DMS53 treated with DMSO at 0.1 percent for 48 hours (cell line): ENCODE measurements at regions not wholly inside any gene's neighbourhood (a gene's known extent, or its start where the extent isn't known, plus 50 kb on each side); places are given as distances from the start of the nearest gene placed in this dataset.
"Not testable (repeated sequence)": the region's sequence is repeated elsewhere in the genome, so short reads cannot be mapped to it uniquely, and the experiment has no call there.

Source experiments
- DNase-seq: peaks from one replicate; lab custom pipeline; 2025; ENCODE audit not compliant: unreplicated experiment; lab: John Stamatoyannopoulos, UW

- no peak for DNase-seq
Measured at GRCh38 chr17:54466875-54467274, 433.8 kb upstream of the TOM1L1 start.

- no peak for DNase-seq
Measured at GRCh38 chr17:54482843-54483242, 417.8 kb upstream of the TOM1L1 start.

DNA sequence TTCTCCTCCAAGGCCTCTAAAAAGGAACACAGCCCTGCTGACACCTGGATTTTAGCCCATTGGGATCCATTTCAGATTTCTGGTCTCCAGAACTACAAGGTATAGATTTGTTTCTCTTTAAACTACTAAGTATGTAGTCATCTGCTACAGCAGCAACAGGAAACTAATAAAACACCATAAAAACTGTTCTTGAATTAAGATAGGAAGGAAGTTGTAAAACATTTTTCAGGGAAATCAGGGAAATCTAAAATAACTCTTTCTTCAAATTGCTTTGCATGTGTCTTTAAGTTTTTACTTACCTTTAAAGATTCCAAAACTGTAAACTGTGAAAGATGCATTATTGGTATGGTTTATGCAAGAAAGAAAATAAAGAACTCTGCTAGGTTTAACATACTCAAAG, 407.0 kb upstream of the TOM1L1 start:
- DNase-seq = no peak

DNA sequence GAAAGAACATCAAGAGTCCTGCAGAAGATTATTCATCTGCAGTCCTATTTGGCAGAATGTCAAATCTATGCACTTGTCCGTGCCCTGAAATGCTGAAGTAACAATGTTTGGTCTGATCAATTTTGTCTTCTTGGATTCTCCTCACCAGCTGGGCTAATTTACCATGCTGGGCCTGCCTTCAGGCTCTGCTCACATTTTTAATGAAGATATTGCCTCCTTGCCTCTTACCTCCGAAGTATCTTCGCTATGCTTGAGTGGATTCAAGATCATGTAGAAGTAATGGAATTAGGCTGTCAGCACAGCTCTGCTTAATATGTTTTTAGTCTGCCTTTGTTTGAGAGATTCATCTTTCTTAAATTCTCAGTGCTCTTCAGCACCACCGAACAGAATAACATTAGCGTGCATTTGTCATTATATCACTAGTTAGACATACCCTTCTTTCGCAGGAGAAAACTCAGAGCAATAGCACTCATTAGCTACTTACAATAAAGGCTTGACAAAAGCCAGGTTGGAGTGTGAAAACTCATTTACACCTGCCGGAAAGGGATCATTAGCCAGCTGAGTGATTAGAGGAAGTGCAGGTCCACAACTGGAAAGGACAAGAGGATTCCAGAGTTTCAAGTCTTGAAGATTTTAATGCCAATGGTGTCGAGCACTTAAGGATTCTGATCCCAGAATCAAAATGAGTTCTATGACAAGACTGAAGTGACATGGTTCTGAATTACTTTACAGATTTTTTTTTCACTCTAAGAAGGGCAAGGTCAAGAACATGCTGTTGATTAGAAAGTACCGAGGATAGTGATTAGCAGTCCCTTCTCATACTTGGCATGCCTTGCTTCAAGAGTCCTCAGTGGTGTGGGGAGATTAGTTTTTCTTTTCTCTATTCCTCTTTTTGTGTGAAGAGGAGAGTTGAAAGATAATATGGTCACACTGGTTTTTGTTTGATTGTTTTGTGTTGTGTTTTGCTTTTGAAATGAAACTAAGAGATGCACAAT, 405.6 kb upstream of the TOM1L1 start:
- DNase-seq = no peak

DNA sequence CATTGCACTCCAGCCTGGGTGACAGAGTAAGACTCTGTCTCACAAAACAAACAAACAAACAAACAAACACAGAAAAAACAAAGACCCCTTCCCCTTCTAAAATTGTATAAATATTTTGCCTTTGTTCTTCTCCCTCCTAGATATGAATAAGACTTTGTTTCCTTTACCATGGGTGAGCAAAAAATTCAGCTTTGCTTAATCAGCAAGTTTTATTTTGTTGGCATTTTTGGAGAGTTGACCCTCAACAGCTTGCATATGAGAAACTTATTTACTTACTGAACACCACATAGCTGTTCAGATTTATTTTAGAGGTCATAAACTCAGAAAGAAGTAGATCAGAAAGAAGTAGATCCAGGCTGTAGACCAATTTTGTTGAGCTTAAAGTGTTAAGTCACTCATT, 395.2 kb upstream of the TOM1L1 start:
- no peak for DNase-seq

DNA sequence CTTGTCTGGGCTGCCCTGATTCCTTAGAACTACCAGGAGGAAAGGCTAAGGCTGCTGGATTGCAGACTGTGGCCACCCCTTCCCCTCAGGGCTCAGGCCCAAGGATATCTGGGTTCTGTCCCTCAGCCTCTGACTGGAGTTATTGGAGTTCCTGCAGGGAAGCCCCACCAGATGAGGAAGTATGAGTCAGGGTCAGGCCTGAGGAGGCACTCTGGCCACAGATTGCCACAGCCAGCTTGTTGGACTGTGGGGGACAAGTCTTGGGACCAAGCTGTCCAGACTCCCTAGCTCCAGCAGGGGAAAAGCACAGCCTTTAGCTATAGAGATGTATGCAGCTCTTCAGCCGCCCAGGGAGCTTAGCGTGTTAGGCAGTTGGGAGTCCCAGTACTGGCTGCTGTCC, 381.9 kb upstream of the TOM1L1 start:
- no peak for DNase-seq

GRCh38 chr17:54521137-54521536, 379.5 kb upstream of the TOM1L1 start:
- no peak for DNase-seq

DNA sequence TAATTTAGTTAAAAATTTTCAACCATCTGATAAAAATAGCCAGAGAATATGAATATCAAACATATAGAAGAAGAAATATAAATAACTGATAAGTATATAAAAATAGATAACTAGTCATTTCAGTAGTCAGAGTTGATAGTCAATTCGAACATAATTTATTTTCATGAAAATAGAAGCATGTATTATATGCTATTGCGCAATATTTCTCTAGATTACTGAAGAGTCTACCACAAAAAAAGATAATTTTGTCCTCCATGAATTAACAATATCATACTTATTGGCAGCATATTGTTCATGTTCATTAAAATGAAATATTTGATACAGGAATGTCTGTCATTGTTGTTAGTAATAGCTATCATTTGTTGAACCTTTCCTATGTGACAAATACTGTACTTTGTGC, 376.2 kb upstream of the TOM1L1 start:
- DNase-seq = no peak

DNA sequence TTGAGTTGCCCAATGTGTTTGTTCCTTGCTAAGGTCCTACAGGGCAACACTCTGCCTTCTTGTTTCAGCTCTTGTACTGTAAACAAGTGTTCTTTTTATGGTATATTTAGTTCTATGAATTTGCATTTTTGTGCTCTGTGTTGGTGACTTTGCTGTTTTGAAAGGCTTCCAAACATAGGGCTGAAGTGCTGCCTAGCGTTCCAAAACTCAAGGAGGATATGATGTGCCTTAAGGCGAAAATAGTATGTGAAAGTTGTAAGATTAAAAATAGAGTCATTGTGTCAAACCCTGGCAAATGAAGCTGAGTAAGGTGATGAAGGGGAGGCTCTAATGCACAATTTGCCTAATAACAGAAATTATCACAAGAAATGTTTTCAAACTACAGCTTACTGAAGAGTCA, 372.7 kb upstream of the TOM1L1 start:
- DNase-seq = no peak

DNA sequence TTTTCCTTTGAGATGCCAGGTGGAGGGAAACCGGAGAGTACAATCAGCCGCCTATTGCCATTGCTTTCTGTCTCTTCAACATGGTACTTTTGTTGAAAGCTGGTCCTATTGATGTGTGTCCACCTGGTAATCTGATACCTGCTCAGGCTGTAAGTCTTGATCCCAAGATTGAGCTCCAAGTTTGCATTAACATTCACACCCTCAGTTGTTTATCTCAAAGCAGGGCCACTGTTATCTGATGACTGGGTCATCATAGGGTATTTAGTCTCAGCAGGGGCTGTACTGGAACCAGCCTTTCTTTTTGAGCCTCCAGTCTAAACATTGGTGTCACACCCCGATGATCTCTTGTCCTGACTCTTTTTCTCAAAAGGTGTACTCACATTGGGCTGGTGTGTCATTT, 370.3 kb upstream of the TOM1L1 start:
- no peak for DNase-seq

DNA sequence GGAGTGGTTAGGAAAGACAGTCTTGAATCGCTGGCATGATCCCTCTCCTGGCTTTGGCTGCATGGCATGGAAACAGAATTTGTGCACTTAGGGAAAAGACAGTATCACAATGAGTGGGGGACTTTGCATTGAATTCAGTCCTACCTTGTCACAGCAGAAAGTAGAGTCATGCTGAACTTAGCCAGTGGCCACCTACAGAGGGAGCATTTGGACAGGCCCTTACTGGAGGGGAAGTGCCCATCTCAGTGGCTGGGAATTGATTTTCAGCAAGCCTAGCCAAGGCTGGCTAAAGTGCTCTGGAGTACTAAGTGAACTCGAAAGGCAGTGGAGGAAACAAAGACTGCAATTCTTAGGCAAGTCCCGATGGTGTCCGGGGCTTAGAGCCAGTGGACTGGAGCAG, 364.3 kb upstream of the TOM1L1 start:
- DNase-seq = no peak

DNA sequence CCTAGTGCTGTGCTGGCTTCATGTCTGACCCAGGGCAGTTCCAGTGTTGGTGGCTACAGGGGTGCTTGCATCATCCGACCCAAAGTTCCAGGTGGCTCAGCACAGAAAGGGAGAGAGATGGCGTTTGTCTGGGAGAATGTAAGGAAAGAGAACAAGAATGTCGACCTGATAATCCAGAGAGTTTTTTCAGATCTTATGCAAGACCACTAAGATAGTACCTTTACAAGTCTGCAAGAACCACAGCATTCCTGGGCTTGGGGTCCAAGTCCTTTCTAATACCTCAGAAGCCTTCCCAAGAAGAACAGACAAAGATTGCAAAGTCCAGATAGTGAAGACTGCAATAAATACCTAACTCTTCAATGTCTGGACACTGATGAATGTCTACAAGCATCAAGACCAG, 363.0 kb upstream of the TOM1L1 start:
- DNase-seq = no peak

DNA sequence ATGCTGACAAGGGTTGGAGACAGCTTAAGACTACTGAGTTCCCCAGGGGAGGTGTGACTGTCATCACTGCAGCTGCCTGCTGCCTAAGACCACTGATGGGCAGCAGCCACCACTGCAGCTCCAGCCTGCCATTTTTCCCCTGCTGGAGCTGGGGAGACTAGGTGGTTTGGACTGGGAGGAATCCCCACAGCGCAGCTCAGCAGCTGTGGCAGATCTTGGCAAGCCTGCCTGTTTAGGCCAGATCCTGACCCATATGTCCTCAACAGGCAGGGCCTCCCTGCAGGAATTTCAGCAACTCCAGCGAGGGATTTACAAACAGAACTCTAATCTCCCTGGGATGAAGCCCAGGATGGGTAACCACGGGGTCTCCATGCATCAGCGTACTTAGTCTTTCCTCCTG, 356.4 kb upstream of the TOM1L1 start:
- no peak for DNase-seq

DNA sequence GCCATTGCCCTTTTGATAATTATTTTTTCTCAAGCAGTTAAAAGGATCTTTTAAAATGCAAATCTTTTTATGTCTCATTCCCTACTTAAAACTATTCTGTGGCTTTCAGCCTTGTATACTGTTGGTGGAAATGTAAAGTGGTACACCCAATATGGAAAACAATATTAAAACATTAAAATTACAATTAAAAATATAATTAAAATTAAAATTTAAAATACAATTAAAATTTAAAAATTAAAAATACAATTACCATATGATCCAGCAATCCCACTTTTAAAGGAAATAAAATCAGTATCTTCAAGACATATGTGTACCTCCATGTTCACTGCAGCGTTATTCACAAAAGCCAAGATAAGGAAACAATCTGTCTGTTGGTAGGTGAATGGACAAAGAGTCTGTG, 340.8 kb upstream of the TOM1L1 start:
- no peak for DNase-seq

- peak; percentile 18 for DNase-seq
Measured at GRCh38 chr17:54608634-54609155, 292.0 kb upstream of the TOM1L1 start.

- no peak for DNase-seq
Measured at GRCh38 chr17:54620399-54620978, 280.2 kb upstream of the TOM1L1 start.

DNA sequence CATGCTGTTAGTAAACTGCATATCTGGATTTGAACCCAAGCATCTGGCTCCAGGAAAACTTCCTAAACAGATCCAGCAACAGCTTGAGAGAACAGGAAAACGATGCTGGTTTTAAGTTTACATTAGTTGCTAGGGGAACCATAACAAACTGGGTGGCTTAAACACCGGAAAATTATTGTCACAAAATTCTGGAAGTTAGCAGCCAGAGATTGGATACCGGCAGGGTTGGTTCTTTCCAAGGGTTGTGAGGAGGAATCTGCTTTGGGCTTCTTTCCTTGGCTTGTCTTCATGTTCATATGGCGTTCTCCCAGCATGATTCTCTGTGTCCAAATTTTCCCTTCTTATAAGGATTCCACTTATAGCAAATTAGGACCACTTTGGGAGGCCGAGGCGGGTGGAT, 276.9 kb upstream of the TOM1L1 start:
- no peak for DNase-seq

DNA sequence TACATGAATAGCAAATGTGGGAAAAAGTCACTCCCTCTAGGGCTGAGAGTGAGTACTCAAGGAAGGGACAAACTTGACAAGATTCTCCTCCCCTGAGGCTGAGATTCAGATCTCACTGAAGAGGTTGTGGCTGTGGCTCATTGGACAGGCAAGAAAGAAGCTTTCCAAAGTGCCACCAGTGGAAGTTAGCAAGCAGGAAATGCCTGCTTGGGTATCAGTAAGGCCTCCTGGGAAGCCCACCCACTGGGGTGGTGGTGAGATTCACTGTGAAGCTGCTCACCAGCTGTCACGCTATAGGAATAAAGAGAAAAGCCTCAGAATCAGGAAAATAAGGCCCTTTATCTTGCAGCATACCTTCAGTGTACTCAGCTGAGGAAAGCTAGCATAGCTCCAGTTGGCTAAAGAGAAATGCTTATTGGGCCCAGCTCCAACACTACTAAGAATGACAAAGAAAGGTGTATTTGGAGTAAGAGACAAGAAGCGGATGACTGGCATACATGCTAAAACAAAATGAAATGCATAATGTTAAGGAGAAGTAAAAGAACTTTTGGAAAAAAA, 274.4 kb upstream of the TOM1L1 start:
- DNase-seq = no peak

GRCh38 chr17:54639426-54639825, 261.2 kb upstream of the TOM1L1 start:
- not testable (repeated sequence) for DNase-seq

- DNase-seq = no peak
Measured at GRCh38 chr17:54662978-54663876, 237.4 kb upstream of the TOM1L1 start.

DNA sequence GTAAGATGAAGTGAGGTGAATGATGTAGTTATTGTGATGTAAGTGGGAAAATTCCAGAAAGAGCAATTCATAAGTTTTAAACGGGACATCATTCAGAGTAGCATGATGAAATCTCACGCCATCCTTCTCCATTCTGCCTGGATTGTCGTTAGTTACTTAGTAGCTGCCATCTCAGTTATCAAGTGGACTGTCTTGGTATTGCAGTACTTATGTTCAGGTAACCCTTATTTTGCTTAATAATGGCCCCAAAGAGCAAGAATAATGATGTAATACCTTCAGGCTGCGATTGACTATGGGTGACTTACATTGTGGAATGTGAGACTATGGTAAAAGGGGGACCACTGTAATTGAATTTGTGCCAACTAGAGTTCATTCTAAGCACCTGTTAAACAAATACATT, 234.1 kb upstream of the TOM1L1 start:
- no peak for DNase-seq
